Activated T-helper 1 cell treated with anti-CD3 and anti-CD28 coated beads, Interleukin-12 subunit alpha, Interleukin-12 subunit beta, Interleukin-2, Interleukin-4 antibody, amounts not matched to agents 30 ng/mL and 10 ng/mL and 1 ng/mL, durations not matched to agents 14 hours and 24 hours and 36 hours (primary cell): ENCODE measurements at regions not wholly inside any gene's neighbourhood (a gene's known extent, or its start where the extent isn't known, plus 50 kb on each side); places are given as distances from the start of the nearest gene placed in this dataset.

Experiments
- DNase-seq: peaks from one replicate; pipeline ENCODE4 v3.0.0; 2021; ENCODE audit warnings: low spot score
- H3K27ac Mint-ChIP-seq: one replicate; pipeline ENCODE4 v1.8.0; 2021; ENCODE audit warnings: mild to moderate bottlenecking, mixed read lengths
- H3K27me3 Mint-ChIP-seq: one replicate; pipeline ENCODE4 v1.8.0; 2022; ENCODE audit warnings: mild to moderate bottlenecking, moderate library complexity, mixed read lengths; ENCODE audit not compliant: insufficient read depth
- H3K36me3 Mint-ChIP-seq: one replicate; pipeline ENCODE4 v1.8.0; 2021; ENCODE audit warnings: low read depth, mixed read lengths
- H3K4me1 Mint-ChIP-seq: one replicate; pipeline ENCODE4 v1.8.0; 2021; ENCODE audit warnings: low read depth, mixed read lengths
- H3K4me3 Mint-ChIP-seq: one replicate; pipeline ENCODE4 v1.8.0; 2021; ENCODE audit warnings: mild to moderate bottlenecking, moderate library complexity, mixed read lengths
- H3K9me3 Mint-ChIP-seq: one replicate; pipeline ENCODE4 v1.8.0; 2021; ENCODE audit warnings: mixed read lengths
- intact Hi-C: fragments of 100-400 bp; cut with micrococcal nuclease; formaldehyde crosslinking; loops from one replicate; pipeline ENCODE4 v1.15.1; 2024

- Mint-ChIP-seq H3K9me3 (no peaks in the 10 kb centered on the region), H3K4me3 (no peak overlapping the region), H3K4me1 (no peaks in the 10 kb centered on the region), H3K27me3 (no peaks in the 10 kb centered on the region), H3K36me3 (no peaks in the 10 kb centered on the region), H3K27ac (no peak overlapping the region)
- DNase-seq: no peak
- intact Hi-C loops: no loop called here
Observed at GRCh38 chr6:81643156-81643555, 109.3 kb downstream of the TENT5A start.

DNA sequence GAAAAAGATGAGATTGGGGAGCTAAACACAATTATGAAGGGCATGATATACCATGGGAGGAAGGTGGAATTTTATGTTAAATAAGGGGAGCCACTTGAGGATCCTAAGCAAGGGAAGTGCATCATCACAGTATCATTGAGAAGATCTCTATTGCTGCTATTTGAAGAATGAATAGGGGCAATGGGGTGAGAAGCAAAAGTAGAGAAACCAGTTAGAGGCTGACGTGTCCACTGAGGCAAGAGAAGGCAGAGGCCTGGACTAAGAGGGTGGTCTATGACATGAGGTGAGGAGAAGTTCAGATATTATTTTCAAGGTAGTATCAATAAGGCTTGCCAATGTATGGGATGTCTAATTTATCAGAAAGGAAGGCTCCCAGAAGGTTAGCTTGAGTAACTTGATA is 111.6 kb downstream of the TENT5A start:
- Mint-ChIP-seq H3K9me3 (no peaks in the 10 kb centered on the region), H3K27me3 (no peaks in the 10 kb centered on the region), H3K4me3 (no peak overlapping the region), H3K27ac (no peak overlapping the region), H3K36me3 (no peaks in the 10 kb centered on the region), H3K4me1 (no peaks in the 10 kb centered on the region)
- intact Hi-C loops: no loop called here
- no peak for DNase-seq

- Mint-ChIP-seq H3K27ac (no peak overlapping the region), H3K9me3 (no peaks in the 10 kb centered on the region), H3K27me3 (no peaks in the 10 kb centered on the region), H3K4me3 (no peak overlapping the region), H3K36me3 (no peaks in the 10 kb centered on the region), H3K4me1 (no peaks in the 10 kb centered on the region)
- no peak for DNase-seq
- intact Hi-C loops: no loop called here
Observed at GRCh38 chr6:81640126-81640525, 112.4 kb downstream of the TENT5A start.

DNA sequence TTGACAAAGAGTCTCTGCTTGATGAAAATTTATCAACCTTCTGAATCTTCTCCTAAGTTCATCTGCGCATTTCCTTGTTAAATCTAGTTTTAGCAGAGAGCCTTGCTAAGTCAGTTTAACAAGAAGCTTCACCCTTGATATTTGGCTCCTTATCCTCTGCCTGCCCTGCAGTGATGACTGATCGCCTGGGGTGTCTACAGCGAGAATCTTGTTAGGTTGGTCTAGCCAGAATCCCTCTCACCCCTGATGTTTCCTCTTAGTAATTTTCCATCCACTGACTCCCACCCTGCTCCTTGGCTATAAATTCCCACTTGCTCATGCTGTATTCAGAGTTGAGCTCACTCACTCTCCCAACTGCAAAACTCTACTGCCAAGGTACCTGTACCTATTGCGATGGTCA is 114.1 kb downstream of the TENT5A start:
- H3K27me3 Mint-ChIP-seq: no peaks in the 10 kb centered on the region
- H3K4me1 Mint-ChIP-seq: no peaks in the 10 kb centered on the region
- intact Hi-C loops: no loop called here
- no peaks in the 10 kb centered on the region for H3K36me3 Mint-ChIP-seq
- H3K9me3 Mint-ChIP-seq: no peaks in the 10 kb centered on the region
- no peak overlapping the region for H3K27ac Mint-ChIP-seq
- no peak overlapping the region for H3K4me3 Mint-ChIP-seq
- no peak for DNase-seq

GRCh38 chr6:81636930-81637568 is 115.4 kb downstream of the TENT5A start:
- Mint-ChIP-seq H3K27me3 (no peaks in the 10 kb centered on the region), H3K4me1 (no peaks in the 10 kb centered on the region), H3K9me3 (no peaks in the 10 kb centered on the region), H3K27ac (no peak overlapping the region), H3K36me3 (no peaks in the 10 kb centered on the region), H3K4me3 (no peak overlapping the region)
- intact Hi-C loops: no loop called here
- DNase-seq: no peak

- H3K36me3 Mint-ChIP-seq: no peaks in the 10 kb centered on the region
- H3K27me3 Mint-ChIP-seq: no peaks in the 10 kb centered on the region
- intact Hi-C loops: no loop called here
- peaks cover 11% of the 10 kb centered on the region for H3K9me3 Mint-ChIP-seq
- no peak overlapping the region for H3K4me3 Mint-ChIP-seq
- no peak for DNase-seq
- no peak overlapping the region for H3K27ac Mint-ChIP-seq
- no peaks in the 10 kb centered on the region for H3K4me1 Mint-ChIP-seq
Observed at GRCh38 chr6:81634155-81634880, 118.2 kb downstream of the TENT5A start.

- Mint-ChIP-seq H3K36me3 (no peaks in the 10 kb centered on the region), H3K27me3 (no peaks in the 10 kb centered on the region), H3K4me3 (no peak overlapping the region), H3K27ac (no peak overlapping the region), H3K4me1 (no peaks in the 10 kb centered on the region), H3K9me3 (peaks cover 11% of the 10 kb centered on the region)
- intact Hi-C loops: no loop called here
- DNase-seq: no peak
Observed at GRCh38 chr6:81633391-81633790, 119.1 kb downstream of the TENT5A start.

DNA sequence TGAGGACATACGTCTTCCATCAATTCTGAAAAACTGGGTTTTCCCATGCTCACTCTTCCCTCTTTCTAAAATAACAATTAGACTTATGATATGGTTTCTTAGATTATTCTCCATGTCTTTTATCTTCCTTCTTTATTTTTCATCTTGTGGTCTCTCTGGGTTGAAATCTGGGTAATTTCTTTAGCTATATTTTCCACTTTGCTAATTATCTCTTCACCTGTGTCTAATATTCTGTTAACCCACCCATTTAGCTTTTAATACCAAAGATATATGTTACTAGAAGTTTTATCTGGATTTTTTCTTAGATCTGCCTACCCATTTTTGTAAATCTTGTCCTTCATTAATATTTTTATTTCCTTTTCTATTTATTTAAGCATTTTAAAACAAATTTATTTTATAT is 121.8 kb downstream of the TENT5A start:
- H3K9me3 Mint-ChIP-seq: peaks cover 11% of the 10 kb centered on the region
- H3K36me3 Mint-ChIP-seq: no peaks in the 10 kb centered on the region
- intact Hi-C loops: no loop called here
- no peaks in the 10 kb centered on the region for H3K4me1 Mint-ChIP-seq
- H3K27me3 Mint-ChIP-seq: no peaks in the 10 kb centered on the region
- H3K27ac Mint-ChIP-seq: no peak overlapping the region
- no peak for DNase-seq
- H3K4me3 Mint-ChIP-seq: no peak overlapping the region

GRCh38 chr6:81625216-81625615 is 127.3 kb downstream of the TENT5A start:
- H3K27ac Mint-ChIP-seq: no peak overlapping the region
- no peaks in the 10 kb centered on the region for H3K27me3 Mint-ChIP-seq
- no peak for DNase-seq
- no peak overlapping the region for H3K4me3 Mint-ChIP-seq
- no peaks in the 10 kb centered on the region for H3K36me3 Mint-ChIP-seq
- no peaks in the 10 kb centered on the region for H3K4me1 Mint-ChIP-seq
- intact Hi-C loops: no loop called here
- no peaks in the 10 kb centered on the region for H3K9me3 Mint-ChIP-seq

DNA sequence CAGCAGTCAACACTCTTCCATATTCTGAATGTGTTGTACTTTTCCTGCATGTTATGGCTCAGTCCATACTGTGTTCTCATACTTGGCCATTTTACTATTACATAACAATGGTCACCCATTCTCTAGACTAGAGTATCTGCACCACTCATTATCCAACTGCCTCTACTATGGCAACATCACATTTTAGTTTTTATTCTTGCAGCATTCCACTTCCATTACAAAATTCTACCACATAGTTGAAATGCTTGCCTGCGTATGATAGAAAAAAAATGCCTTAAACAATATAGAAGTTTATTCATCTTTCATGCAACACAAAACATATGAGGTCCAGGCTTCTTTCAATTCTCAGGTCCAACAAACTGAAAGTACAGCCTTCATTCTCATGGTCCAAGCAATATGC is 128.0 kb downstream of the TENT5A start:
- intact Hi-C loops: no loop called here
- H3K9me3 Mint-ChIP-seq: no peaks in the 10 kb centered on the region
- no peak overlapping the region for H3K4me3 Mint-ChIP-seq
- H3K36me3 Mint-ChIP-seq: no peaks in the 10 kb centered on the region
- H3K27me3 Mint-ChIP-seq: no peaks in the 10 kb centered on the region
- no peak overlapping the region for H3K27ac Mint-ChIP-seq
- no peak for DNase-seq
- H3K4me1 Mint-ChIP-seq: no peaks in the 10 kb centered on the region

DNA sequence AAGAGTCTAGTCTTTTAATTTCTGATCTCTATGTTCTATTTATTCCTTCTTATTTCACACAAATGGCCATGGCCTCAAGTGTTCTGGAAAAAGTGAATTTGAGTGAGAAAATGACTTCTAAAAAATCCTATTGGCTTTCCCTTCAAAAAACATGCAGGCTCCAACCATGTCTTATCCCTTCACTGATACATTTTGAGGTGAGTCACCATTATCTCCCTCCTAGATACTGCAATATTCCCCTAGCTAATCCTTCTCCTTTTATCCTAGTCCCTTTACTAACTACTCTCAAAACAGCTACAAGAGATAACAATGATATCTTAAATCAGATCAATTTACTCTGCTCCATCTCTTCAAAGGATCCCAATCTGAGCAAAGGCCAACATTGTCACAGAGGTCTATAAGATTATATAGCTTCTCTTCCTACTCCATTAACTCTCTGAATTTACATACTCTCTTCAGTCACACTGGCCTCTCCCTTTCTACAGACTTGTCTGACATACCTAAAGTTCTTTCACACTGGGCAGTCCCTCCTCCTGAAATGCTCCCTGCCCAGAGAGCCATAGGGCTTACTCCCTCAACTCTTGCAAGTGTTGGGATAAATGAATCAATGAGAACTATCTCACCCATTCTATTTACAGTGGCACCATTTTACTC is 129.2 kb downstream of the TENT5A start:
- Mint-ChIP-seq H3K36me3 (no peaks in the 10 kb centered on the region), H3K4me1 (no peaks in the 10 kb centered on the region), H3K4me3 (no peak overlapping the region), H3K27me3 (no peaks in the 10 kb centered on the region), H3K9me3 (no peaks in the 10 kb centered on the region), H3K27ac (no peak overlapping the region)
- DNase-seq: no peak
- intact Hi-C loops: no loop called here

DNA sequence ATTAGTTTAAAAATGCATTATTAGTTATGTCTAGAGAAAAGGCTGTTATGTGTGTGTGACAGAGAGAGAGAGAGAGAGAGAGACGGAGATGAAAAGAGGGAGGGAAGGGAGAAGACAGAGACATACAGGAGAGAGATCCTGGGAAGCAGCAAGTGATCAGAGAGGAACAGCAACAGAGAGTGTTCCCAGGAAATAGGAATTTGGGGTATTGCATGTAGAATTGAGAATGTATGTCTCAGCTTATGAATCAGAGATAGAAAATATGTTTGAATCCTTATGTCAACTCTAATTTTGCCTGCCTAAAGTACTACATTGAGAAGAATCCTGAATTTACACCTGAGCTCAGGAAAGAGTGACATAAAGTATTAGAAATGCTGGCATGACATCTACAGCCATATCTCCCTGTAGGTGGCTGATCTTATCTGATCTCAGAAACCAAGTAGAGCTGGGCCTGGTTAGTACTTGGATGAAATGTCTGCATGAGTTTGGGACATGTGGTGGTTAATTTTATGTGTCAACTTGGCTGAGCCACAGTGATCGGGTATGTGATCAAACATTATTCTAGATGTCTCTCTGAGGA is 130.6 kb downstream of the TENT5A start:
- no peak overlapping the region for H3K27ac Mint-ChIP-seq
- intact Hi-C loops: no loop called here
- no peaks in the 10 kb centered on the region for H3K4me1 Mint-ChIP-seq
- H3K9me3 Mint-ChIP-seq: no peaks in the 10 kb centered on the region
- H3K36me3 Mint-ChIP-seq: no peaks in the 10 kb centered on the region
- H3K27me3 Mint-ChIP-seq: no peaks in the 10 kb centered on the region
- no peak overlapping the region for H3K4me3 Mint-ChIP-seq
- no peak for DNase-seq

DNA sequence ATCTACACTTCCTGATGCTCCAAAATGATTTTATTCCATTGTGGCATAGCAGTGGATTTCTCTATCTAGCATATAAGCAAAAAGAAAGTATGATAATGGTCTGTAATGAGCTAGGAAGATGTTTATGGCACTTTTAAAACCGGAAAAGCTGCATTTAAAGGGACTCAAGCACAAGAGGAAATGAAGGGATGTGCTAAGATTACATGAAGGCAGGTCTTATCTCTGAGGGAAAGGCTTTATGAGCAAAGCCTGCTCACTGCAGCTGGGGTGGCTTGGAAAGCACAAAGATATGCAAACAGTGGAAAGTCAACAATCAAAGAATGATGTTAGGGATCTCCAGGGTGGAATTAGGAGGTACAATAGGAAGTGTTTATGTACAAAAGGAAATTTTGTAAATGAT is 138.2 kb downstream of the TENT5A start:
- H3K27me3 Mint-ChIP-seq: no peaks in the 10 kb centered on the region
- no peak for DNase-seq
- intact Hi-C loops: no loop called here

More for the DNA sequence above, 138.2 kb downstream of the TENT5A start:
- Mint-ChIP-seq H3K4me1 (no peaks in the 10 kb centered on the region), H3K4me3 (no peak overlapping the region), H3K9me3 (no peaks in the 10 kb centered on the region), H3K36me3 (no peaks in the 10 kb centered on the region), H3K27ac (no peak overlapping the region)
